B cell (primary cell): ENCODE measurements at regions not wholly inside any gene's neighbourhood (a gene's known extent, or its start where the extent isn't known, plus 50 kb on each side); places are given as distances from the start of the nearest gene placed in this dataset.

Experiments used
- CTCF ChIP-seq: fragments of 200-600 bp; IDR thresholded peaks from one replicate; pipeline ENCODE4 v1.8.0; 2022; ENCODE audit warnings: antibody characterized with exemption, mild to moderate bottlenecking
- EZH2 ChIP-seq: IDR thresholded peaks from 2 replicates; pipeline ENCODE4 v1.6.1; 2012; ENCODE audit warnings: borderline replicate concordance, low read depth, mild to moderate bottlenecking, moderate library complexity, low read length; ENCODE audit not compliant: insufficient read depth, poor library complexity, severe bottlenecking

- TF ChIP-seq CTCF (no peak), EZH2 (no peak)
These were observed 319.1 kb downstream of the CD83 start for GRCh38 chr6:14436592-14437132.
